ENCODE measurements at regions not wholly inside any gene's neighbourhood (a gene's known extent, or its start where the extent isn't known, plus 50 kb on each side); places are given as distances from the start of the nearest gene placed in this dataset.

- Histone ChIP-seq H3K4me1 (ENCODE audit: control insufficient read depth, insufficient read depth, low read length) (peaks cover 29% of the 10 kb centered on the region), H3K27me3 (ENCODE audit: control insufficient read depth, insufficient read depth, low read length) (no peaks in the 10 kb centered on the region), H3K9ac (ENCODE audit: low read length) (no peak overlapping the region), H3K4me3 (ENCODE audit: low read length) (no peak overlapping the region), H3K36me3 (ENCODE audit: control insufficient read depth, insufficient read depth, low read length) (no peaks in the 10 kb centered on the region), H3K9me3 (ENCODE audit: control insufficient read depth, low read length) (no peaks in the 10 kb centered on the region)
These were observed 59.4 kb upstream of the CCDC112 start for GRCh38 chr5:115355767-115356381.

DNA sequence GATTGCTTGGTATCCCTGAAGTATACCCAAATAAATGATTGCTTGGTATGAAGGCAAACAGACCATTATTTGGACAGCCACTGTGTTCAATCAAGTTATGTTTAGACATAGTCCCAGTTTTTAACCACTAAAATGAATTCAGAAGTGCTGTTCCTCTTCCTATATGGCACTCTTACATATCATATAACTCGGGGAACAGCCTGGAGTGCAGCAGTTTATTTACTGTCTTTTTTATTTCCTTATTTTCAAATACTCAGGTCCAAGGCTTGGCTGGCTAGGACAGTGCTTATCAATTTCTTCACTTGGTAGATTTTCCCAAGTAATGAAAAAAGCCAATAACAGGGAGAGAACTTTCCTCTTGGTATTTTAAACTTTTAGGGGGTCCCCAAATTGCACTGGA is 58.6 kb upstream of the CCDC112 start:
- Histone ChIP-seq H3K4me1 (ENCODE audit: control insufficient read depth, insufficient read depth, low read length) (peaks cover 26% of the 10 kb centered on the region), H3K4me3 (ENCODE audit: low read length) (no peak overlapping the region), H3K9me3 (ENCODE audit: control insufficient read depth, low read length) (no peaks in the 10 kb centered on the region), H3K9ac (ENCODE audit: low read length) (no peak overlapping the region), H3K36me3 (ENCODE audit: control insufficient read depth, insufficient read depth, low read length) (no peaks in the 10 kb centered on the region), H3K27me3 (ENCODE audit: control insufficient read depth, insufficient read depth, low read length) (no peaks in the 10 kb centered on the region)

DNA sequence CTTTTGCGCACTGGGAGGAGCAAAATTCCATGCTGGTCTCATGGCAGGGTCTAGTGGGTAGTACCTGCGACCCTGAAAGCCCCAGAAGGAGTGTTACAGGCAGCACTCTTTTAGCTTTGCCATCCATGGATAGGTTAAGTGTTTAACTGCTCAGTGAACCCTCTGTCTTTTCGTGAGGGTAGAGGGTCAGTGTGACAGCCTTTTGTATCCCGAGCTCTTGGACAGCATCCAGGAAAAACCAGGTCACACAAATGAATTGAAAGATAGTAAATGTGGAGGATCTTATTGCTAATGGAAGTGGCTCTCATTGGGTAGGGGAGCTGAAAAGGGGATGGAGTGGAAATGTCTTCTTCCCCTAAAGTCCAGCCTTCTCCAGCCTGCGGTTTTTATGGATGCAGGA is 57.8 kb upstream of the CCDC112 start:
- Histone ChIP-seq H3K27me3 (ENCODE audit: control insufficient read depth, insufficient read depth, low read length) (no peaks in the 10 kb centered on the region), H3K9ac (ENCODE audit: low read length) (no peak overlapping the region), H3K9me3 (ENCODE audit: control insufficient read depth, low read length) (no peaks in the 10 kb centered on the region), H3K36me3 (ENCODE audit: control insufficient read depth, insufficient read depth, low read length) (no peaks in the 10 kb centered on the region), H3K4me3 (ENCODE audit: low read length) (no peak overlapping the region), H3K4me1 (ENCODE audit: control insufficient read depth, insufficient read depth, low read length) (peaks cover 33% of the 10 kb centered on the region)

DNA sequence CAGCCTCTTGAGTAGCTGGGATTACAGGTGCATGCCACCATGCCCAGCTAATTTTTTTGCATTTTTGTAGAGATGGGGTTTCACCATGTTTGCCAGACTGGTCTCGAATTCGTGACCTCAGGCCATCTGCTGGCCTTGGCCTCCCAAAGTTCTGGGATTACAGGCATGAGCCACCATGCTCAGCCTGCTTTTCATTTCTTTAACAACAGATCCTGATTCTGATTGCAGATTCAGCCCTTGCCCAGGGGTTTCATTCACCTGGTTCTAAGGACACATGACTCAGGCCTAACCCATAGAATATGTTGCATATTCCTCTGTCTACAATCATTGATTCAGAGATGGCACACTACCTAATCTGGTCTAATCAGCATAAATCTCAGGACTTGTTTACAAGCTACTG is 56.1 kb upstream of the CCDC112 start:
- H3K9me3 ChIP-seq (ENCODE audit: control insufficient read depth, low read length): no peaks in the 10 kb centered on the region
- H3K4me3 ChIP-seq (ENCODE audit: low read length): no peak overlapping the region
- no peaks in the 10 kb centered on the region for H3K27me3 ChIP-seq (ENCODE audit: control insufficient read depth, insufficient read depth, low read length)
- H3K9ac ChIP-seq (ENCODE audit: low read length): no peak overlapping the region
- no peaks in the 10 kb centered on the region for H3K36me3 ChIP-seq (ENCODE audit: control insufficient read depth, insufficient read depth, low read length)
- peaks cover 43% of the 10 kb centered on the region for H3K4me1 ChIP-seq (ENCODE audit: control insufficient read depth, insufficient read depth, low read length)

- H3K4me3 ChIP-seq (ENCODE audit: low read length): no peak overlapping the region
These were observed 55.1 kb upstream of the CCDC112 start for GRCh38 chr5:115351356-115352195.

DNA sequence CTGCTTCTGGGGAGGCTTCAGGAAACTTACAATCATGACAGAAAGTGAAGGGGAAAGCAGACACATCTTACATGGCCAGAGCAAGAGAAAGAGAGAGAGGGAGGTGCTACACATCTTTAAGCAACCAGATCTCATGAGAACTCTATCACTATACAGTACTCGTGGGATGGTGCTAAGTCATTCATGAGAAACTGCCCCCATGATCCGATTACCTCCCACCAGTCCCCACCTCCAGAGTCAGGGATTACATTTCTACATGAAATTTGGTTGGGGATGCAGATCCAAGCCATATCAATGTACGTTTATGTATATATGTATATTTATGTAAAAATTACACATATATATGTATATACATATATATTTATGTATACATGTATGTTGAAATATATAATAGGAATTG is 54.4 kb upstream of the CCDC112 start:
- Histone ChIP-seq H3K36me3 (ENCODE audit: control insufficient read depth, insufficient read depth, low read length) (no peaks in the 10 kb centered on the region), H3K4me3 (ENCODE audit: low read length) (no peak overlapping the region), H3K9me3 (ENCODE audit: control insufficient read depth, low read length) (no peaks in the 10 kb centered on the region), H3K27me3 (ENCODE audit: control insufficient read depth, insufficient read depth, low read length) (no peaks in the 10 kb centered on the region), H3K9ac (ENCODE audit: low read length) (no peak overlapping the region), H3K4me1 (ENCODE audit: control insufficient read depth, insufficient read depth, low read length) (peaks cover 39% of the 10 kb centered on the region)

More at GRCh38 chr5:115351356-115352195, 55.1 kb upstream of the CCDC112 start:
- Histone ChIP-seq H3K36me3 (ENCODE audit: control insufficient read depth, insufficient read depth, low read length) (no peaks in the 10 kb centered on the region), H3K27me3 (ENCODE audit: control insufficient read depth, insufficient read depth, low read length) (no peaks in the 10 kb centered on the region), H3K4me1 (ENCODE audit: control insufficient read depth, insufficient read depth, low read length) (peaks cover 43% of the 10 kb centered on the region), H3K9me3 (ENCODE audit: control insufficient read depth, low read length) (no peaks in the 10 kb centered on the region), H3K9ac (ENCODE audit: low read length) (no peak overlapping the region)

GRCh38 chr5:115349001-115349817 is 52.8 kb upstream of the CCDC112 start:
- Histone ChIP-seq H3K9me3 (ENCODE audit: control insufficient read depth, low read length) (no peaks in the 10 kb centered on the region), H3K4me3 (ENCODE audit: low read length) (no peak overlapping the region), H3K9ac (ENCODE audit: low read length) (no peak overlapping the region), H3K36me3 (ENCODE audit: control insufficient read depth, insufficient read depth, low read length) (no peaks in the 10 kb centered on the region), H3K4me1 (ENCODE audit: control insufficient read depth, insufficient read depth, low read length) (peaks cover 22% of the 10 kb centered on the region), H3K27me3 (ENCODE audit: control insufficient read depth, insufficient read depth, low read length) (no peaks in the 10 kb centered on the region)

- Histone ChIP-seq H3K4me3 (ENCODE audit: low read length) (no peak overlapping the region), H3K9ac (ENCODE audit: low read length) (no peak overlapping the region)
These were observed 51.7 kb upstream of the CCDC112 start for GRCh38 chr5:115348175-115348574.

More at GRCh38 chr5:115348175-115348574, 51.7 kb upstream of the CCDC112 start:
- peaks cover 24% of the 10 kb centered on the region for H3K4me1 ChIP-seq (ENCODE audit: control insufficient read depth, insufficient read depth, low read length)
- no peaks in the 10 kb centered on the region for H3K9me3 ChIP-seq (ENCODE audit: control insufficient read depth, low read length)
- no peaks in the 10 kb centered on the region for H3K27me3 ChIP-seq (ENCODE audit: control insufficient read depth, insufficient read depth, low read length)
- no peaks in the 10 kb centered on the region for H3K36me3 ChIP-seq (ENCODE audit: control insufficient read depth, insufficient read depth, low read length)

Measured in mucosa of stomach (tissue), 1 donor.